Panc1 (cell line): ENCODE measurements at regions not wholly inside any gene's neighbourhood (a gene's known extent, or its start where the extent isn't known, plus 50 kb on each side); places are given as distances from the start of the nearest gene placed in this dataset.

Experiments used
- ATAC-seq: fragments of 200-7000 bp; cut with Tn5 transposase; 2 replicates; pipeline ENCODE4 v1.9.1; 2020; ENCODE audit warnings: mild to moderate bottlenecking, moderate library complexity
- BruUV-seq: library from RNA; stranded (reverse); fragments of 400-500 nt; replicated peaks from 2 replicates; lab custom pipeline; 2021; lab: Mats Ljungman, UMichigan
- CTCF ChIA-PET: fragments of 300-600 bp; sonication (Branson Sonifier 250); formaldehyde crosslinking; loops from one replicate; lab custom pipeline; 2022; ENCODE audit warnings: antibody characterized with exemption; lab: Charles Lee
- POLR2A ChIA-PET: fragments of 300-600 bp; sonication (Branson Sonifier 250); formaldehyde crosslinking; loops from one replicate; lab custom pipeline; 2022; ENCODE audit warnings: antibody characterized with exemption; lab: Charles Lee
- DNase-seq: peaks from one replicate; pipeline ENCODE4 v3.0.0-alpha.2; 2010; ENCODE audit warnings: low read depth, low spot score
- H3K27ac ChIP-seq: 2 replicates; pipeline ENCODE4 v1.5.1; 2011; ENCODE audit warnings: mild to moderate bottlenecking, low read length, inconsistent platforms
- H3K27me3 ChIP-seq: fragments of 200-500 bp; sonication (Bioruptor generic); 2 replicates; pipeline ENCODE4 v1.6.0; 2014; ENCODE audit warnings: low read length, inconsistent platforms; ENCODE audit not compliant: control insufficient read depth, insufficient read depth
- H3K36me3 ChIP-seq: fragments of 200-500 bp; sonication (Bioruptor generic); 2 replicates; pipeline ENCODE4 v1.5.1; 2014; ENCODE audit warnings: inconsistent platforms, mild to moderate bottlenecking, low read length, moderate library complexity; ENCODE audit not compliant: control insufficient read depth, insufficient read depth
- H3K4me1 ChIP-seq: 2 replicates; pipeline ENCODE4 v1.5.1; 2011; ENCODE audit warnings: inconsistent platforms, mild to moderate bottlenecking, low read length, moderate library complexity; ENCODE audit not compliant: control insufficient read depth, insufficient read depth
- H3K4me3 ChIP-seq, 2 experiments: 2 replicates each; pipeline ENCODE4 v1.5.1; 2011 to 2012; ENCODE audit warnings: low read depth in 2 of 2, low read length in 2 of 2, mild to moderate bottlenecking in 2 of 2, inconsistent platforms in 1 of 2, moderate library complexity in 1 of 2
- H3K9me3 ChIP-seq: fragments of 200-500 bp; sonication (Bioruptor generic); 2 replicates; pipeline ENCODE4 v1.5.1; 2014; ENCODE audit warnings: low read depth, mild to moderate bottlenecking, inconsistent platforms, low read length, moderate library complexity; ENCODE audit not compliant: control insufficient read depth, insufficient read depth
- CTCF ChIP-seq: fragments of 450-650 bp; IDR thresholded peaks from 2 replicates; pipeline ENCODE4 v1.5.1; 2017; ENCODE audit warnings: mild to moderate bottlenecking
- POLR2AphosphoS5 ChIP-seq: IDR thresholded peaks from 2 replicates; pipeline ENCODE4 v1.6.1; 2012; ENCODE audit warnings: mild to moderate bottlenecking, low read depth, low read length, moderate library complexity
- REST ChIP-seq, 2 experiments: IDR thresholded peaks; 2 replicates each; pipeline ENCODE4 v1.6.1; 2011 to 2012; ENCODE audit warnings: low read depth in 2 of 2, control low read depth in 1 of 2, low read length in 1 of 2, mild to moderate bottlenecking in 1 of 2, moderate library complexity in 1 of 2; ENCODE audit not compliant: insufficient read depth in 1 of 2
- SIN3A ChIP-seq: IDR thresholded peaks from 2 replicates; pipeline ENCODE4 v1.6.1; 2012; ENCODE audit warnings: low read depth, mild to moderate bottlenecking, low read length, moderate library complexity, borderline replicate concordance; ENCODE audit not compliant: insufficient read depth
- TCF7L2 ChIP-seq: IDR thresholded peaks from 2 replicates; pipeline ENCODE4 v1.6.1; 2011; ENCODE audit warnings: mild to moderate bottlenecking, low read depth, low read length, inconsistent platforms
- in situ Hi-C: cut with HindIII; loops from 2 replicates; pipeline ENCODE4 v1.10.0; 2016; ENCODE audit warnings: low sequenced_read_pairs, low pct_unique_long_range_greater_than_20kb
- intact Hi-C: fragments of 100-400 bp; cut with micrococcal nuclease; formaldehyde crosslinking; loops from one replicate; pipeline ENCODE4 v1.10.0; 2022; ENCODE audit not compliant: unreplicated experiment

GRCh38 chr1:182206626-182207239, 145.2 kb upstream of the ZNF648 start:
- Histone ChIP-seq H3K27me3 (no peaks in the 10 kb centered on the region), H3K27ac (no peak overlapping the region), H3K4me1 (no peaks in the 10 kb centered on the region), H3K4me3 (no peak overlapping the region), H3K9me3 (no peaks in the 10 kb centered on the region), H3K36me3 (no peaks in the 10 kb centered on the region)
- CTCF ChIA-PET: no interaction called here
- no peak for TF ChIP-seq SIN3A
- no peak for TF ChIP-seq POLR2AphosphoS5
- no peak for TF ChIP-seq TCF7L2
- TF ChIP-seq REST (IDR thresholded peaks at IDR 0.05; ENCODE audit: insufficient read depth in 1 of 2, low read depth in 2 of 2, low read length in 1 of 2): no peak
- TF ChIP-seq CTCF: no peak
- no peak for DNase-seq
- in situ Hi-C loops (no loop called here), intact Hi-C loops (no loop called here)
- POLR2A ChIA-PET: no interaction called here
- no TSS peak for BruUV-seq
- ATAC-seq: no peak

- no peak for ATAC-seq
- in situ Hi-C loops: no loop called here
- Histone ChIP-seq H3K36me3 (no peaks in the 10 kb centered on the region), H3K4me1 (no peaks in the 10 kb centered on the region), H3K27me3 (no peaks in the 10 kb centered on the region), H3K4me3 (no peak overlapping the region), H3K9me3 (no peaks in the 10 kb centered on the region), H3K27ac (no peak overlapping the region)
- no TSS peak for BruUV-seq
- intact Hi-C loops: no loop called here
- no peak for TF ChIP-seq CTCF
- TF ChIP-seq POLR2AphosphoS5: no peak
- no peak for TF ChIP-seq SIN3A
- no peak for TF ChIP-seq REST (IDR thresholded peaks at IDR 0.05; ENCODE audit: insufficient read depth in 1 of 2, low read depth in 2 of 2, low read length in 1 of 2)
- no peak for TF ChIP-seq TCF7L2
- ChIA-PET CTCF (no interaction called here), POLR2A (no interaction called here)
- no peak for DNase-seq
These were observed 144.0 kb upstream of the ZNF648 start for GRCh38 chr1:182205351-182206022.
